Stimulated activated CD4-positive, alpha-beta T cell treated with anti-CD3 and anti-CD28 coated beads, Interleukin-1b, Interleukin-23, amount 100 ng/mL, for 24 hours (primary cell): ENCODE measurements at regions not wholly inside any gene's neighbourhood (a gene's known extent, or its start where the extent isn't known, plus 50 kb on each side); places are given as distances from the start of the nearest gene placed in this dataset.
"Not testable (repeated sequence)": the region's sequence is repeated elsewhere in the genome, so short reads cannot be mapped to it uniquely, and the experiment has no call there.

Experiments used
- DNase-seq, 4 experiments: peaks; one replicate each; pipeline ENCODE4 v3.0.0-alpha.2; 2020; ENCODE audit warnings: low read depth in 4 of 4, low spot score in 1 of 4

GRCh38 chr13:74743992-74744391, 609.8 kb upstream of the KLF12 start:
- no peak for DNase-seq

GRCh38 chr13:74741732-74742131, 607.5 kb upstream of the KLF12 start:
- DNase-seq = no peak

- no peak for DNase-seq
Observed at GRCh38 chr13:74732736-74733385, 598.7 kb upstream of the KLF12 start.

GRCh38 chr13:74731731-74732130, 597.5 kb upstream of the KLF12 start:
- DNase-seq = no peak

- DNase-seq = no peak
Observed at GRCh38 chr13:74730556-74731331, 596.5 kb upstream of the KLF12 start.

GRCh38 chr13:74726206-74726605, 592.0 kb upstream of the KLF12 start:
- DNase-seq = no peak

- not testable (repeated sequence) for DNase-seq
Observed at GRCh38 chr13:74718232-74718842, 584.1 kb upstream of the KLF12 start.

- DNase-seq = no peak
Observed at GRCh38 chr13:74715718-74716117, 581.5 kb upstream of the KLF12 start.

GRCh38 chr13:74710006-74710405, 575.8 kb upstream of the KLF12 start:
- DNase-seq = no peak

GRCh38 chr13:74709226-74709625, 575.0 kb upstream of the KLF12 start:
- no peak for DNase-seq

- no peak for DNase-seq
Observed at GRCh38 chr13:74708629-74709028, 574.4 kb upstream of the KLF12 start.

GRCh38 chr13:74707291-74707690, 573.1 kb upstream of the KLF12 start:
- no peak for DNase-seq

GRCh38 chr13:74706801-74707200, 572.6 kb upstream of the KLF12 start:
- DNase-seq = no peak

GRCh38 chr13:74705438-74705837, 571.2 kb upstream of the KLF12 start:
- DNase-seq = no peak

- no peak for DNase-seq
Observed at GRCh38 chr13:74703855-74704387, 569.7 kb upstream of the KLF12 start.

GRCh38 chr13:74696148-74696922, 562.1 kb upstream of the KLF12 start:
- DNase-seq = no peak

GRCh38 chr13:74695021-74695800, 561.0 kb upstream of the KLF12 start:
- no peak for DNase-seq

- no peak for DNase-seq
Observed at GRCh38 chr13:74687442-74688182, 553.4 kb upstream of the KLF12 start.

GRCh38 chr13:74683411-74683810, 549.2 kb upstream of the KLF12 start:
- no peak for DNase-seq

GRCh38 chr13:74682746-74683145, 548.5 kb upstream of the KLF12 start:
- no peak for DNase-seq
